HepG2 (cell line): ENCODE measurements at regions not wholly inside any gene's neighbourhood (a gene's known extent, or its start where the extent isn't known, plus 50 kb on each side); places are given as distances from the start of the nearest gene placed in this dataset.

Source experiments
- AGO2 ChIP-seq: fragments of 200-400 bp; formaldehyde crosslinking; optimal IDR thresholded peaks from 2 replicates; pipeline ENCODE3; 2017; ENCODE audit warnings: mild to moderate bottlenecking, low read depth, low read length, moderate library complexity
- ATF7 ChIP-seq, 2 experiments: fragments of 450-650 bp in 1 of 2; sonication (generic) in 1 of 2; formaldehyde crosslinking in 1 of 2; IDR thresholded peaks; 2 replicates each; pipeline versions ENCODE4 v1.4.0 to v1.6.1; 2016 to 2020; ENCODE audit warnings: antibody characterized with exemption in 1 of 2, mild to moderate bottlenecking in 1 of 2, missing genetic modification reagents in 1 of 2
- ESRRA ChIP-seq: sonication (generic); formaldehyde crosslinking; IDR thresholded peaks from 2 replicates; pipeline ENCODE4 v1.5.1; 2020; ENCODE audit warnings: mild to moderate bottlenecking, low read depth, missing genetic modification reagents
- FIP1L1 ChIP-seq: fragments of 200-400 bp; formaldehyde crosslinking; IDR thresholded peaks from 2 replicates; pipeline ENCODE4 v1.6.1; 2018; ENCODE audit warnings: low read depth, mild to moderate bottlenecking, low read length, moderate library complexity, borderline replicate concordance; ENCODE audit not compliant: insufficient read depth
- GABPB1 ChIP-seq: IDR thresholded peaks from 2 replicates; pipeline ENCODE4 v1.6.1; 2016; ENCODE audit warnings: mild to moderate bottlenecking, missing genetic modification reagents, moderate library complexity, missing compliant biosample characterization
- GATAD2A ChIP-seq: IDR thresholded peaks from 2 replicates; pipeline ENCODE4 v1.6.1; 2016
- ISL2 ChIP-seq: sonication (generic); formaldehyde crosslinking; IDR thresholded peaks from 2 replicates; pipeline ENCODE4 v1.5.0; 2020; ENCODE audit warnings: missing genetic modification reagents
- KLF13 ChIP-seq: sonication (generic); formaldehyde crosslinking; IDR thresholded peaks from 2 replicates; pipeline ENCODE4 v1.4.0; 2020; ENCODE audit warnings: mild to moderate bottlenecking, missing genetic modification reagents
- MXD4 ChIP-seq: IDR thresholded peaks from 2 replicates; pipeline ENCODE4 v1.6.1; 2016; ENCODE audit warnings: mild to moderate bottlenecking, missing biosample characterization, missing genetic modification reagents
- NFE2L2 ChIP-seq: fragments of 150-350 bp; IDR thresholded peaks from 2 replicates; pipeline ENCODE4 v1.6.1; 2014; ENCODE audit warnings: low read length
- NFKB2 ChIP-seq: sonication (generic); formaldehyde crosslinking; IDR thresholded peaks from 2 replicates; pipeline ENCODE4 v1.4.0; 2020; ENCODE audit warnings: missing genetic modification reagents, borderline replicate concordance
- NFKBIZ ChIP-seq: IDR thresholded peaks from 2 replicates; pipeline ENCODE4 v1.6.1; 2018; ENCODE audit warnings: missing genetic modification reagents, missing compliant biosample characterization
- NR2C2 ChIP-seq: sonication (generic); formaldehyde crosslinking; IDR thresholded peaks from 2 replicates; pipeline ENCODE4 v1.4.0; 2020; ENCODE audit warnings: missing genetic modification reagents, mild to moderate bottlenecking, moderate library complexity, borderline replicate concordance
- RARA ChIP-seq: IDR thresholded peaks from 2 replicates; pipeline ENCODE4 v1.6.1; 2016; ENCODE audit warnings: missing genetic modification reagents, missing compliant biosample characterization
- SRSF4 ChIP-seq: fragments of 200-400 bp; formaldehyde crosslinking; IDR thresholded peaks from one replicate; pipeline ENCODE4 v1.6.1; 2018; ENCODE audit warnings: mild to moderate bottlenecking, low read depth, low read length, moderate library complexity; ENCODE audit not compliant: poor library complexity, severe bottlenecking
- TEAD2 ChIP-seq: sonication (generic); formaldehyde crosslinking; IDR thresholded peaks from 2 replicates; pipeline ENCODE4 v1.9.0; 2021; ENCODE audit warnings: missing genetic modification reagents
- ZNF225 ChIP-seq: sonication (generic); formaldehyde crosslinking; IDR thresholded peaks from 2 replicates; pipeline ENCODE4 v1.4.0; 2020; ENCODE audit warnings: mild to moderate bottlenecking, missing genetic modification reagents
- ZNF432 ChIP-seq: sonication (generic); formaldehyde crosslinking; IDR thresholded peaks from 2 replicates; pipeline ENCODE4 v1.5.0; 2020; ENCODE audit warnings: missing genetic modification reagents, mild to moderate bottlenecking, borderline replicate concordance
- ZNF510 ChIP-seq: sonication (generic); formaldehyde crosslinking; IDR thresholded peaks from 2 replicates; pipeline ENCODE4 v1.4.0; 2020; ENCODE audit warnings: low read depth, mild to moderate bottlenecking, missing genetic modification reagents
- ZNF570 ChIP-seq: sonication (generic); formaldehyde crosslinking; IDR thresholded peaks from 2 replicates; pipeline ENCODE4 v1.4.0; 2020; ENCODE audit warnings: mild to moderate bottlenecking, missing genetic modification reagents, borderline replicate concordance
- ZNF839 ChIP-seq: sonication (generic); formaldehyde crosslinking; IDR thresholded peaks from 2 replicates; pipeline ENCODE4 v1.4.0; 2020; ENCODE audit warnings: missing genetic modification reagents, mild to moderate bottlenecking, borderline replicate concordance
- ZSCAN9 ChIP-seq: IDR thresholded peaks from 2 replicates; pipeline ENCODE4 v1.6.1; 2016; ENCODE audit warnings: borderline replicate concordance
- TF ChIP-seq, protein P1 (sequence below): sonication (generic); formaldehyde crosslinking; IDR thresholded peaks from 2 replicates; pipeline ENCODE4 v1.4.0; 2020; ENCODE audit warnings: missing genetic modification reagents
- TF ChIP-seq, protein P2 (sequence below), 2 experiments: IDR thresholded peaks; 2 replicates each; pipeline ENCODE4 v1.6.1; 2011 to 2012; ENCODE audit warnings: low read length in 2 of 2, borderline replicate concordance in 1 of 2, low read depth in 1 of 2, mild to moderate bottlenecking in 1 of 2, moderate library complexity in 1 of 2
- TF ChIP-seq, protein P3 (sequence below): sonication (generic); formaldehyde crosslinking; IDR thresholded peaks from 2 replicates; pipeline ENCODE4 v1.9.0; 2021; ENCODE audit warnings: missing genetic modification reagents, mild to moderate bottlenecking, borderline replicate concordance

DNA sequence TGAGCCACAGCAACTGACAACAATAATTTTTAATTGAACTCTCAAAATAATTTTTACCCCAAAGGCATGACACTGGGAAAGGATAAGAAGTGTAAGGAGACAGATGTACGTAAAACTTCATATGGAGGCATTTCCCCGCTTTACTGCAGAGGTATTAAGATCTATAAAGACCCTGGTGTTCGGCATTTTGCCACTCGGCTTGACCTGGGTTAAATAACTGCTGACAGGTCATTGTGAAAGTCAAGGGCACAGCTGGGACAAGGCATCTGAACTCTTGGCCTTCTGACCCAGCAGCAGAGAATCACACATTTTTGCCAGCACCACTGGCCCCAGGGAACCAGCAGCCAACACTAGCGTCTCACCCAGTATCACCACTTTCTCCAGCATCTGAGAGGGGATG, 372.1 kb downstream of the SOX9 start (continued):
- TF ChIP-seq FIP1L1 (no peak), TEAD2 (no peak), NR2C2 (CRISPR knock-in tag) (peak; percentile 67; the same call in 1 of the 2 replicates), AGO2 (no peak), KLF13 (CRISPR knock-in tag) (no peak), ZNF225 (CRISPR knock-in tag) (no peak), GATAD2A (CRISPR knock-in tag) (no peak), MXD4 (CRISPR knock-in tag) (no peak), NFKBIZ (CRISPR knock-in tag) (no peak), ZNF839 (CRISPR knock-in tag) (no peak), NFKB2 (CRISPR knock-in tag) (no peak), ZSCAN9 (CRISPR knock-in tag) (no peak), ISL2 (CRISPR knock-in tag) (0 out of 2 replicates have a peak, but pooled peaks have one; percentile 36), ZNF510 (CRISPR knock-in tag) (no peak), ZNF570 (CRISPR knock-in tag) (no peak), GABPB1 (CRISPR knock-in tag) (no peak), NFE2L2 (no peak), RARA (peak; percentile 99), SRSF4 (no peak), ESRRA (CRISPR knock-in tag) (peak; percentile 84; the same call in 1 of the 2 replicates), ATF7 (IDR thresholded peaks at IDR 0.05) (no peak), ATF7 (CRISPR knock-in tag; IDR thresholded peaks at IDR 0.05) (no peak), ZNF432 (CRISPR knock-in tag) (no peak)
- TF ChIP-seq, protein P1, sequence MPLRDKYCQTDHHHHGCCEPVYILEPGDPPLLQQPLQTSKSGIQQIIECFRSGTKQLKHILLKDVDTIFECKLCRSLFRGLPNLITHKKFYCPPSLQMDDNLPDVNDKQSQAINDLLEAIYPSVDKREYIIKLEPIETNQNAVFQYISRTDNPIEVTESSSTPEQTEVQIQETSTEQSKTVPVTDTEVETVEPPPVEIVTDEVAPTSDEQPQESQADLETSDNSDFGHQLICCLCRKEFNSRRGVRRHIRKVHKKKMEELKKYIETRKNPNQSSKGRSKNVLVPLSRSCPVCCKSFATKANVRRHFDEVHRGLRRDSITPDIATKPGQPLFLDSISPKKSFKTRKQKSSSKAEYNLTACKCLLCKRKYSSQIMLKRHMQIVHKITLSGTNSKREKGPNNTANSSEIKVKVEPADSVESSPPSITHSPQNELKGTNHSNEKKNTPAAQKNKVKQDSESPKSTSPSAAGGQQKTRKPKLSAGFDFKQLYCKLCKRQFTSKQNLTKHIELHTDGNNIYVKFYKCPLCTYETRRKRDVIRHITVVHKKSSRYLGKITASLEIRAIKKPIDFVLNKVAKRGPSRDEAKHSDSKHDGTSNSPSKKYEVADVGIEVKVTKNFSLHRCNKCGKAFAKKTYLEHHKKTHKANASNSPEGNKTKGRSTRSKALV, result no peak
- TF ChIP-seq, protein P2, sequence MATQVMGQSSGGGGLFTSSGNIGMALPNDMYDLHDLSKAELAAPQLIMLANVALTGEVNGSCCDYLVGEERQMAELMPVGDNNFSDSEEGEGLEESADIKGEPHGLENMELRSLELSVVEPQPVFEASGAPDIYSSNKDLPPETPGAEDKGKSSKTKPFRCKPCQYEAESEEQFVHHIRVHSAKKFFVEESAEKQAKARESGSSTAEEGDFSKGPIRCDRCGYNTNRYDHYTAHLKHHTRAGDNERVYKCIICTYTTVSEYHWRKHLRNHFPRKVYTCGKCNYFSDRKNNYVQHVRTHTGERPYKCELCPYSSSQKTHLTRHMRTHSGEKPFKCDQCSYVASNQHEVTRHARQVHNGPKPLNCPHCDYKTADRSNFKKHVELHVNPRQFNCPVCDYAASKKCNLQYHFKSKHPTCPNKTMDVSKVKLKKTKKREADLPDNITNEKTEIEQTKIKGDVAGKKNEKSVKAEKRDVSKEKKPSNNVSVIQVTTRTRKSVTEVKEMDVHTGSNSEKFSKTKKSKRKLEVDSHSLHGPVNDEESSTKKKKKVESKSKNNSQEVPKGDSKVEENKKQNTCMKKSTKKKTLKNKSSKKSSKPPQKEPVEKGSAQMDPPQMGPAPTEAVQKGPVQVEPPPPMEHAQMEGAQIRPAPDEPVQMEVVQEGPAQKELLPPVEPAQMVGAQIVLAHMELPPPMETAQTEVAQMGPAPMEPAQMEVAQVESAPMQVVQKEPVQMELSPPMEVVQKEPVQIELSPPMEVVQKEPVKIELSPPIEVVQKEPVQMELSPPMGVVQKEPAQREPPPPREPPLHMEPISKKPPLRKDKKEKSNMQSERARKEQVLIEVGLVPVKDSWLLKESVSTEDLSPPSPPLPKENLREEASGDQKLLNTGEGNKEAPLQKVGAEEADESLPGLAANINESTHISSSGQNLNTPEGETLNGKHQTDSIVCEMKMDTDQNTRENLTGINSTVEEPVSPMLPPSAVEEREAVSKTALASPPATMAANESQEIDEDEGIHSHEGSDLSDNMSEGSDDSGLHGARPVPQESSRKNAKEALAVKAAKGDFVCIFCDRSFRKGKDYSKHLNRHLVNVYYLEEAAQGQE (IDR thresholded peaks at IDR 0.05; ENCODE audit: borderline replicate concordance in 1 of 2, low read depth in 1 of 2, low read length in 2 of 2), result peak in 1 of 2 experiments; percentile 65; a peak in 1 of 4 replicates
- TF ChIP-seq, protein P3, sequence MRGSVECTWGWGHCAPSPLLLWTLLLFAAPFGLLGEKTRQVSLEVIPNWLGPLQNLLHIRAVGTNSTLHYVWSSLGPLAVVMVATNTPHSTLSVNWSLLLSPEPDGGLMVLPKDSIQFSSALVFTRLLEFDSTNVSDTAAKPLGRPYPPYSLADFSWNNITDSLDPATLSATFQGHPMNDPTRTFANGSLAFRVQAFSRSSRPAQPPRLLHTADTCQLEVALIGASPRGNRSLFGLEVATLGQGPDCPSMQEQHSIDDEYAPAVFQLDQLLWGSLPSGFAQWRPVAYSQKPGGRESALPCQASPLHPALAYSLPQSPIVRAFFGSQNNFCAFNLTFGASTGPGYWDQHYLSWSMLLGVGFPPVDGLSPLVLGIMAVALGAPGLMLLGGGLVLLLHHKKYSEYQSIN (CRISPR knock-in tag), result no peak
